ENCODE measurements at regions not wholly inside any gene's neighbourhood (a gene's known extent, or its start where the extent isn't known, plus 50 kb on each side); places are given as distances from the start of the nearest gene placed in this dataset.

DNA sequence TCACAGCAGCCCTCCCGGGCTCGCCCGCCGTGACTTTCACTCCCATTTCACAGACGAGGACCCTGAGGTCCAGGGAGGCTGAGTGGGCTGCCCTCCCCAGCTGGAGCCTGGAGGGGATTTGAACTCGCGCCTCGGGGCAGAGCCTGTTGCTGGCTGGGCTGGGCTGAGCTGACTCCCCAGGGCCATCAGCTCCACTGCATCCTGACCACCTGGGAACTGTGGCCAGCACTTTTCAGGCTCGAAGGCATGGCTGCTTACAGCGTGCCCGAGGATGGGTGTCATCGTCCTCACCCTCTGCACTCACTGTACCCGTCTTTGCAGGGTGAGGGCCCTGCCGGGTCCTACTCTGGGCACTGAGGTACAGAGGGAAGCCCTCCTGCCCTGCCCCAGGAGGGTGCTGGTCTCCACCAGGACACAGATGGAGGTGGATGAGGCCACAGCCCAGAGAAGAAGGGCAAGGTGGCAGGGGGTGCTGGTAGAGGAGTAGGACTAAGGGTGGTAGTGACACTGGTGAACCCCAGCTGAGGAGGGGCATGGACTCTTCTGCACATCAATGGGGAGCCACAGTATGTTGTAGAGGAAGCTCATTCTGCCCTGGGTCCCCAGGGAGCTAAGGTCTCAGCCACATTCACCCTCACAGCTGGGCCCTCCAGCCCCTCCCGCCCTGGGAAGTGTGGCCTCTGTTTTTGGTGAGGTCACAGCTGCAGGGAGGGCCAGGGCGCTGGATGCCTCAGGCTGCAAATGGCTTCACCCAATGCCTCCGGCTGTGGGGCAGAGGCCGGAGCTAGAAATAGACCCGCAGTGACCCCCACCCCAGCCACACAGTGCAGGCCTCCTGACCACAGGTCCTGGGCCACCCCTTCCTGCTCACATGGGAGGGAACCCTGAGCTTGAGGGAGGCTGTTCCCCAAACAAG, 365.1 kb upstream of the SFSWAP start:
- Histone ChIP-seq H3K4me1 (ENCODE audit: low read depth) (no peaks in the 10 kb centered on the region), H3K9me3 (ENCODE audit: low read depth) (no peaks in the 10 kb centered on the region), H3K27ac (no peak overlapping the region), H3K27me3 (peaks cover 5% of the 10 kb centered on the region), H3K4me3 (no peak overlapping the region), H3K36me3 (no peaks in the 10 kb centered on the region)
- TF ChIP-seq, protein P1, sequence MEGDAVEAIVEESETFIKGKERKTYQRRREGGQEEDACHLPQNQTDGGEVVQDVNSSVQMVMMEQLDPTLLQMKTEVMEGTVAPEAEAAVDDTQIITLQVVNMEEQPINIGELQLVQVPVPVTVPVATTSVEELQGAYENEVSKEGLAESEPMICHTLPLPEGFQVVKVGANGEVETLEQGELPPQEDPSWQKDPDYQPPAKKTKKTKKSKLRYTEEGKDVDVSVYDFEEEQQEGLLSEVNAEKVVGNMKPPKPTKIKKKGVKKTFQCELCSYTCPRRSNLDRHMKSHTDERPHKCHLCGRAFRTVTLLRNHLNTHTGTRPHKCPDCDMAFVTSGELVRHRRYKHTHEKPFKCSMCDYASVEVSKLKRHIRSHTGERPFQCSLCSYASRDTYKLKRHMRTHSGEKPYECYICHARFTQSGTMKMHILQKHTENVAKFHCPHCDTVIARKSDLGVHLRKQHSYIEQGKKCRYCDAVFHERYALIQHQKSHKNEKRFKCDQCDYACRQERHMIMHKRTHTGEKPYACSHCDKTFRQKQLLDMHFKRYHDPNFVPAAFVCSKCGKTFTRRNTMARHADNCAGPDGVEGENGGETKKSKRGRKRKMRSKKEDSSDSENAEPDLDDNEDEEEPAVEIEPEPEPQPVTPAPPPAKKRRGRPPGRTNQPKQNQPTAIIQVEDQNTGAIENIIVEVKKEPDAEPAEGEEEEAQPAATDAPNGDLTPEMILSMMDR (IDR thresholded peaks at IDR 0.05; ENCODE audit: low read depth, low read length) = no peak
- DNase-seq (ENCODE audit: low read depth in 1 of 2, low spot score in 1 of 2) = no peak

DNA sequence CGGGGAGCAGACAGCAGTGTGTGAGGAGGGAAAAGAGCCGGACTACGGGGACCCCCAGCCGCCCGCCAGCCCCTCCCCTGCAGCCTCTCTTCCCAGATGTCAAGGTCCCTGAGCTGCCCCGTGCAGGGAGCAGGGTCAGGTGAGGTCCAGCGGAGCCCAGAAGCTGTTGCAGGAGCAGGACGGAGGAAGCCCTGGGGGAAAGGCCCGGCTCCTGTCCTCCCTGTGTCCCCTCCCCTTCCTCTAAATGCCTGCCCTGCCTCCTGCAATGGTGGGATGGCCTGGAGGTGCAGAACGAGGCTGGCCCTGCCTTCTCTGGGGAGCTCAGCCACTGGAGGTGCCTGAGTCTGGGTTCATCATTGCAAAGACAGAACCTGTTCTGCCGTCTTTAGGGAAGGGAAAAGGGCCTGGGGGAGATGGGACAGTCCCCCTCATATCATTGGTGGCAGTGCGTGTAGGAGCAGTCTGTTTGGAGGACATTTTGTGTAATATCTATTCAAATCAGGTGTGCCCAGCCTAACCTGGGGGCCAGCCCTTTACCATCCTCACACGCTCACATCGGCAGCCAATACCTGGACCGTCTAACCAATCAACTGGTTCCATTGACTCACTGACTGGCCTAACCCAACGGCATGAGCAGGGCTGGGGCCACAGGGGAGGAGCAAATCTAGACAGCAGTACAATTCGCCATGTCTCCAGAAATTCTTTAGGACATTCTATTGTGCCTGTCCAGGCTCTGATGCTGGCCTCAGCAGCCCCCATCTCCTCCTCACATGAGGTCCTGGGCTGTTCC, 364.1 kb upstream of the SFSWAP start:
- TF ChIP-seq, protein P1 (IDR thresholded peaks at IDR 0.05; ENCODE audit: low read depth, low read length) = no peak
- Histone ChIP-seq H3K27ac (no peak overlapping the region), H3K9me3 (ENCODE audit: low read depth) (no peaks in the 10 kb centered on the region), H3K36me3 (no peaks in the 10 kb centered on the region), H3K27me3 (peaks cover 5% of the 10 kb centered on the region), H3K4me1 (ENCODE audit: low read depth) (no peaks in the 10 kb centered on the region), H3K4me3 (no peak overlapping the region)
- no peak for DNase-seq (ENCODE audit: low read depth in 1 of 2, low spot score in 1 of 2)

DNA sequence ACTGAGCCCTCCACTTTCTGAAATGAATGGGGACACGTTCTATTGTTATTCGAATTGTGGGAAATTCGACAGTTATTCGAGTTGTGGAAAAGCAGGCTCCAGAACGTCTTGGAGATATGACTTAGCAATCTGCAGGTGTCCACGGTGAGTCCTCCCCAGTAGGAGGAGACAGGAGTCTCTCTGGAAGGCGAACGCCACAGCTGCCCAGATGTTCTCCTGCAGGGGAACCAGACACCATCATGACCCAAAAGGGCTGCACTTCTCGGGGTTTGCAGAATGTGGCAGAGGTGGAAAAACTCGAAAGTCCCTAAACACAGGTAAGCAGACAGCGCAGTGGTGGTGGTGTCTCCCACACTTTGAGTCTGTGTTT, 363.6 kb upstream of the SFSWAP start:
- no peaks in the 10 kb centered on the region for H3K36me3 ChIP-seq
- TF ChIP-seq, protein P1 (IDR thresholded peaks at IDR 0.05; ENCODE audit: low read depth, low read length) = no peak
- H3K9me3 ChIP-seq (ENCODE audit: low read depth) = no peaks in the 10 kb centered on the region
- no peak overlapping the region for H3K27ac ChIP-seq
- H3K27me3 ChIP-seq = peaks cover 5% of the 10 kb centered on the region
- no peak overlapping the region for H3K4me3 ChIP-seq
- no peak for DNase-seq (ENCODE audit: low read depth in 1 of 2, low spot score in 1 of 2)
- no peaks in the 10 kb centered on the region for H3K4me1 ChIP-seq (ENCODE audit: low read depth)

DNA sequence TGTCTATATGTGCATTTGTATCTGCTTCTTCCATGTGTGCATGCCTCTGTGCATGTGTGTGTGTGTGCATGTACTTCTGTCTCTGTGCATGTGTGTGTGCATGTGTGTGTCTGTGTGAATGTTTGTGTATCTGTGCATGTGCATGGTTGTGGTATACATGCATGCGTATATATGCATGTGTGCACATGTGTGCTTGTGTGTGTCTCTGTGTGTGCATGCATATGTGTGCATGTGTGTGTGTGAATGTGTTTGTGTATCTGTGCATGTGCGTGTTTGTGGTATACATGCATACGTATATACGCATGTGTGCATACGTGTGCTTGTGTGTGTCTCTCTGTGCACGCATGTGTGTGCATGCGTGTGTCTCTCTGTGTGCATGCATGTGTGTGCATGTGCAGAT, 363.2 kb upstream of the SFSWAP start:
- Histone ChIP-seq H3K27me3 (peaks cover 5% of the 10 kb centered on the region), H3K4me1 (ENCODE audit: low read depth) (no peaks in the 10 kb centered on the region), H3K4me3 (no peak overlapping the region), H3K9me3 (ENCODE audit: low read depth) (no peaks in the 10 kb centered on the region), H3K36me3 (no peaks in the 10 kb centered on the region), H3K27ac (no peak overlapping the region)
- DNase-seq (ENCODE audit: low read depth in 1 of 2, low spot score in 1 of 2) = no peak
- TF ChIP-seq, protein P1 (IDR thresholded peaks at IDR 0.05; ENCODE audit: low read depth, low read length) = no peak

GRCh38 chr12:131348231-131348630, 362.7 kb upstream of the SFSWAP start:
- Histone ChIP-seq H3K27ac (no peak overlapping the region), H3K4me1 (ENCODE audit: low read depth) (no peaks in the 10 kb centered on the region), H3K36me3 (no peaks in the 10 kb centered on the region), H3K9me3 (ENCODE audit: low read depth) (no peaks in the 10 kb centered on the region), H3K27me3 (peaks cover 5% of the 10 kb centered on the region), H3K4me3 (no peak overlapping the region)
- TF ChIP-seq, protein P1 (IDR thresholded peaks at IDR 0.05; ENCODE audit: low read depth, low read length) = no peak
- DNase-seq (ENCODE audit: low read depth in 1 of 2, low spot score in 1 of 2) = no peak
